Heart left ventricle (tissue), 13 donors: ENCODE measurements at regions not wholly inside any gene's neighbourhood (a gene's known extent, or its start where the extent isn't known, plus 50 kb on each side); places are given as distances from the start of the nearest gene placed in this dataset.

Experiments used
- POLR2A ChIP-seq, 2 donors: fragments of 450-650 bp; IDR thresholded peaks; one replicate each; pipeline ENCODE4 v1.6.1; 2017; ENCODE audit warnings: antibody characterized with exemption in 2 of 2, mild to moderate bottlenecking in 2 of 2, moderate library complexity in 2 of 2
- TF ChIP-seq, protein P1 (sequence below), 12 donors: fragments of 200-600 bp; sonication (generic) in 4 of 12; IDR thresholded peaks; one replicate each; pipeline versions ENCODE4 v1.5.0 to v1.8.0; 2018 to 2022; ENCODE audit warnings: antibody characterized with exemption in 12 of 12, mild to moderate bottlenecking in 5 of 12
- donor health status: ischemic (EF 13 %, LVEDD 7.1; RV severe dilation, severe dysfunction).
- donor health status: DM: no; HTN: yes; CAD: no.
- donor health status: DM: no; HTN: no; CAD: no.
- donor health status: ischemic (EF 25% LVEDD 6.9; RV normal size, moderate dysfunction).
- donor health status: ischemic (EF 25% LVEDD 5.7; RV mildly dilated, moderate dysfunction).
- donor health status: ischemic (EF 35%, LVEDD 5.7; RV mildly dilated, moderate dysfunction).
- donor health status: nonischemic (EF 11% LVEDD 7.7; RV severe dilation, severe dysfunction).
- donor health status: DM: yes; HTN: yes; CAD: no.
- donor health status: PGD.
- donor health status: ischemic (EF 29% LVEDD 5.4; RV normal size, mild dysfunction).
- donor health status: nonischemic (EF 23%, LVEDD 6.1; RV moderate dilation, normal function).

DNA sequence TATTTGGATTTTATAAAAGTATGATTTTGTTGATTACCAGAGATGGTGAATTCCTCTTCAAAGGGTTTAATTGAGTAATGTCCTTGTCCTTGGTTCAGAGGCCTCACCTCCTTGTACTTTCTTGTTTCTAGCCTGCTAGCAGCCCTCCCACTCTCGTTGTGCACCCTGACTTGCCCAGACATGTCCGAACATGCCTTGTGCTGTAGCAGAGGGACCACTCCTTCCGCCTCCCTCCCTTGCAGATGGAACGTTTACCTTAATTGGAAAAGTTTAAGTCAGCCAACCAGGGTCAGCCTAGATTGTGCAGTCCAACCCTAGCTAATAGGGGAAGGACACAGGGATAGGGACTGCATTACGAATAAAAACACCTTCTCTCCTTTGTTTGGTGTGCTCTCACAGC lies 406.9 kb upstream of the NMUR2 start:
- no peak for TF ChIP-seq POLR2A (IDR thresholded peaks at IDR 0.05)
- TF ChIP-seq, protein P1, sequence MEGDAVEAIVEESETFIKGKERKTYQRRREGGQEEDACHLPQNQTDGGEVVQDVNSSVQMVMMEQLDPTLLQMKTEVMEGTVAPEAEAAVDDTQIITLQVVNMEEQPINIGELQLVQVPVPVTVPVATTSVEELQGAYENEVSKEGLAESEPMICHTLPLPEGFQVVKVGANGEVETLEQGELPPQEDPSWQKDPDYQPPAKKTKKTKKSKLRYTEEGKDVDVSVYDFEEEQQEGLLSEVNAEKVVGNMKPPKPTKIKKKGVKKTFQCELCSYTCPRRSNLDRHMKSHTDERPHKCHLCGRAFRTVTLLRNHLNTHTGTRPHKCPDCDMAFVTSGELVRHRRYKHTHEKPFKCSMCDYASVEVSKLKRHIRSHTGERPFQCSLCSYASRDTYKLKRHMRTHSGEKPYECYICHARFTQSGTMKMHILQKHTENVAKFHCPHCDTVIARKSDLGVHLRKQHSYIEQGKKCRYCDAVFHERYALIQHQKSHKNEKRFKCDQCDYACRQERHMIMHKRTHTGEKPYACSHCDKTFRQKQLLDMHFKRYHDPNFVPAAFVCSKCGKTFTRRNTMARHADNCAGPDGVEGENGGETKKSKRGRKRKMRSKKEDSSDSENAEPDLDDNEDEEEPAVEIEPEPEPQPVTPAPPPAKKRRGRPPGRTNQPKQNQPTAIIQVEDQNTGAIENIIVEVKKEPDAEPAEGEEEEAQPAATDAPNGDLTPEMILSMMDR (IDR thresholded peaks at IDR 0.05), result no peak
